ENCODE measurements at regions not wholly inside any gene's neighbourhood (a gene's known extent, or its start where the extent isn't known, plus 50 kb on each side); places are given as distances from the start of the nearest gene placed in this dataset.

DNA sequence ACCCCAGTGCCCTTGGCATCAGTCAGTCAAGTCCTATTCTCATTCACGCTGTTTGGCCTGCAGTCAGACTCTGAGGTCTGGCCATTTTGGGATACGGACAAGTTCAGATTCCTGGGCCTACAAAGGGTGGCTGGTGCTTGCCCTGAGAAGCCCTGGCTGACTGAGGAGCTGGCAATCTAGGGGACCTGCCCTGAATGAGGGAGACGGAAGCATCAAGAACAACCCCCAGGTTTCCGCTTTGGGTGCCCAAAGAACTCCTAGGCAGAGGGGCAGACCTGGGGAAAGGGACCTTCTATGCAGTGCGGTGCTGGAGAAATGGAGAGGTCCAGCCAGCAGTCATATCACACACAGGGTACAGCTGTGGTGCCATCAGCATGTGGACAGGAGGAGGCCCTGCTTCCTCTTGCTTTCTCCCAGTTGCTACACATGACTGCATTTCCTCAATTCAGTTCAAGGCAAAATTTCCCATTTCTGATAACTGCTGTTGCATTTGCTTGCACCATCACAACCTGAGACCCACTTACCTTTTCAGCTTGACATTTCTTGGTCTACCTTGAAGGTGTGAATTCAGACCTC, 70.9 kb upstream of the LGALSL start:
- DNase-seq = no peak

DNA sequence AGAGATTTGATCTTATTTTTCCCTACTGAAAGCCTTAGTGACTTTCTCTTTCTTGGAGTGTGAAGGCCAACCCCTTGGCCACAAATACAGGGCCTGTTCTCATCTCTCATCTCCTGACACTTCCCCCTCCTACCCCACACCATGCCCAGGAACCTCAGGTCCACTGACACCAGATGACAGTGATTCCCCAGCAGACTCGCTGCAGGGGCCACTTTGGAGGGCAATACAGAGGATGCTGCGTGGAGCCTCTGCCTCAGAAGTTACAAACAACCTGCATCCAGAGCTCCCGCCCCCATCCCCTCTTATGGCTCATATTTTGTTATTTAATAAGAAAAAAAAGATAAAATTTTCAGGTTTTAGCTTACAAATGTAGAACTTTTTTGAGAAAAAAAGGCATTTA, 70.1 kb upstream of the LGALSL start:
- no peak for DNase-seq

DNA sequence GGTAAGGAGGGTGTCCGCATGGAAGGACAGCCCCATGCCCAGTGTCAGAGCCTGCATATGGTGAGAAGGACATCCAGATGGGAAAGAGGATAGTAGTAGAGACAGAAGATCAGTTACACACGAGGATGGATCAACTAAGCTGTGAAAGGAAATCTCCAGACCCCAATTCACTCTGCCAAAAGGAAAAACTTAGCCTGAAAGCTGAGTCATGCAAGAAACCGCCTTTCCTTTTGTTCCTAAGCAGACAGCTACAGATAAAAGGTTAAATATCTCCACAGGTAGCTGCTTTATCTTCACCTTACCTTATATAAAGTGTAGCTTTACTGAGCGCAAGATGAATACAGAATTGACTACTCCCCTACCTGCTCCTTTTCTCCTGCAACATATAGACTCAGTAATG, 67.3 kb upstream of the LGALSL start:
- no peak for DNase-seq

DNA sequence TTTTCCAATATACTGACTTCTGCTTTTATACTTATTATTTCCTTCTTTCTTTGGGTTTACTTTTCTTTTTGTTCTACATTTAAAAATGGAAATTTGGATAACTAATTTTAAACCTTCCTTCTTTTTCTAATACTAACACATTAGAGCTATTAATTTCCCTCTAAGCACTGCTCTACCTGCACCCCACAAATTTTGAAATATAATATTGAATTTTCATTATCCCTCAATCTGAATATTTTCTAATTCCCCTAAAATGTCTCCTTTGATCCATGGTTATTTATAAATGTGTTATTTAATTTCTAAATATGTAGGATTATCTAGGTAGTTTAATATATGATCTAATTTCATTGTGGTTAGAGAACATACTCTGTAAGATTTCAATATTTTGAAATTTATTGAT, 63.4 kb upstream of the LGALSL start:
- no peak for DNase-seq

- no peak for DNase-seq
Measured at GRCh38 chr2:64391424-64391823, 62.5 kb upstream of the LGALSL start.

DNA sequence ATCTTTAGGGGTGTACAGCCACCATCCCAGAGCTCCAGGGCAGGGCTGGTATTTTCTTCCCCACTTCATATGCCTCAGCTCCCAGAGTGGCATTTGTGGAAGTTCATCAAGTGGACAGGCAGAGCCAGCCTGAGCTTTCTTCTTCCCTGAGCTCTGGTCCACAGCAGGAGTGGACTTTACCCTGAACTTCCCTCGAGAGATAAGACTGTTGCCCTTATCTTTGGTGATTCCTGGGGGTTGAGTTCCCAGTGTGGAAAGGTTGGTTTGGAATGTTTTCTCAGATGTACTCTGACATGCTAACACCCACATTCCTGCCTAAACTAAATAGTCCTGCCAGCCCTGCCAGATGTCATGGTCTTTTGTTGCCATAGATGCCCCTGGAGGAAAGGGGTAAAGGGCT, 62.0 kb upstream of the LGALSL start:
- no peak for DNase-seq

- no peak for DNase-seq
Measured at GRCh38 chr2:64392529-64392928, 61.4 kb upstream of the LGALSL start.

- no peak for DNase-seq
Measured at GRCh38 chr2:64393383-64394010, 60.5 kb upstream of the LGALSL start.

DNA sequence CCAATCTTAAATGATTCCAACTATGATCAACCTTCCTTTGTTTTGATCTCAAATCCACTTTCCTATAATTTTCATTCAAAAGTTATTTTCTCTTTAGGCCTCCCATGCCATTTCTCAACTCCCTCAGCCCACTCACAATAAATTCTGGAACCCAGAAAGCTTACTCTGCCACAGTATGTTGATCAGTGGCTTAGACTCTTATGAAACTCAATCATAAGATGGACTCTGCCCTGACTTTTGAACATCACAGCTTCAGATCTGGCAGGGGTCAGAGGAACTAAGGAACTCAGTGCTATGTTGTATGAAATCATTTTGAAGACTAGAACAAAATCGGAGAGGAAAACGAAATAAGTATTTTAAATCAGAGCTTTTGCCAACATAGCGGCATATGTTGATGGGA, 59.8 kb upstream of the LGALSL start:
- DNase-seq = no peak

GRCh38 chr2:64396001-64396400, 58.0 kb upstream of the LGALSL start:
- no peak for DNase-seq

GRCh38 chr2:64396551-64396950, 57.4 kb upstream of the LGALSL start:
- DNase-seq = no peak

DNA sequence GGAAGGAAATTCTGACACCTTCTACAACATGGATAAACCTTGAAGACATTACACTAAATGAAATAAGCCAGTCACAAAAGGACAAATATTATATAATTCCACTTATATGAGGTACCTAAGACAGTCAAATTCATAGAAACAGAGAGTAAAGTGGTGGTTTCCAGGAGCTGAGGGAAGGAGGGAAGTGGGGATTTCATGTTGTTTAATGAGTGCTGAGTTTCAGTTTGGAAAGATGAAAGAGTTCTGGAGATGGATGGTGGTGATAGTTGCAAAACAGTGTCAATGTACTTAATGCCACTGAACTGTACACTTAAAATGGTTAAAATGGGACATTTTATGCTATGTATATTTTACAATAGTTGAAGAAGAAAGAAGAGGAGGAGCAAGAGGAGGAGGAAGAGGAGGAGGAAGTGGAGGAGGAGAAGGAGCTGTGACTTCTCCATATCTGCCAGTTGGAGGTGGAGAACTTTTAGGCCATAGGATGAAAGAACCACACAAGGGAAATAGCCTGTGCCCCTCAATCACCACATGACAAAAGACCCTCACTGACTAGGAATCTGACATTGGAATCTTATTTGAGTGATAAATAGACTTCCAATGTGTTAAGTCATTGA, 55.3 kb upstream of the LGALSL start:
- DNase-seq = no peak

DNA sequence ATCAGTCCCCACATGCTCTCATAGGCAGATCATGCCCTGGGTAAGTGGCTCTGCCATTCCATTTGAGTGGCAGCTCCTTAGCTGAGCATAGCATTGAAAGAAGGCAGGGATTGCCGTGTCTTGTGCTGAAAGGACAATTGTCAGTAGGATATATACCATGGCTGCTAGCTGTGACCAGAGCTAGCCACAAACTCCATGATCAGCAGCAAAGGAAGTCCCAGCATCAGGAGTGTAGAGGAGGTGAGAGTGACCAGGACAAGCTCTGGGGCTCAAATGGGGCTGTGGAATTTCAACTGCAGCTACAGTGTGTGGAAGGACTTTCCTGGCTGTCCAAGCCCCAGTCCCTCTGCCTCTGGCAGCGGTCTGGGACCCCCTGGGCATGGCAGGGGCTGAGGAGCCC, 54.4 kb upstream of the LGALSL start:
- DNase-seq = no peak

GRCh38 chr2:64400105-64400728, 53.7 kb upstream of the LGALSL start:
- DNase-seq = no peak

DNA sequence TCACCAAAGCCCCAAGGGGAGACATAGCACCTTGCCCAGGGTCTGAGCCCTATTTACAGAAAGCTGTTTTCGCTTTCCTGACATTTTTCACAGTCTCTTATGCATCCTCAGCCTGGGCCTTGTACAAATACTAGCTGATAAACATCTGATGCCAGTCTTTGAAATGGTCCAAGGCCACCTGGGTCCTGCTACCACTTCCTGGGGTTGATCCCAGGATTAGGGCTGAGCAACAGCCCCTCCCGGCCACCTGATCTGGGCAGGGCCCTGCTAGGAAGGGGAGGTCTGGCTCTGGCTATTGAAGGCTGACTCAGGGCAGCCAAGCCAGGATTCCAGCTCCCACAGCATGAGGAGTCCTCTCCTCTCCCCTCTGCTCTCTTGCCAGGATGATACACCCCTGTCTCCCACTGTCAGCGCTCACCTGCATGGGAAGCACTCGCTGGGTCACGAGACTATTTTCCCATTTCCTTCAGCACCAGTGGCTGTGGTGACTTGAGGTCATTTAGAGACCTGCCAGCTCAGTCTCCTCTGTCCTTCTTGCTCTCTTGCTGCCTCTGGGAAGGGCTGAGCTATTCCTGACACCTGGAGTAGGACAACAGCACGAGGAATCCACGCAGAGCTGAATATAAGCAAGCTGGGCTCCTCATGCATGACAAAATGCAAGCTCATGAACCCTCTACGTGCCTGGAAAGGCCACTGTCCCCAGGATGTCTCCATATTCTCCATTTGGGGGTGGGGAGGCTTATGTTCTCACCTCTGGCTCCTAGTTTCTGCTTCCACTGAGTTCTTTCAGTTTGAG, 53.0 kb upstream of the LGALSL start:
- DNase-seq = no peak

- no peak for DNase-seq
Measured at GRCh38 chr2:64401529-64401880, 52.5 kb upstream of the LGALSL start.

DNA sequence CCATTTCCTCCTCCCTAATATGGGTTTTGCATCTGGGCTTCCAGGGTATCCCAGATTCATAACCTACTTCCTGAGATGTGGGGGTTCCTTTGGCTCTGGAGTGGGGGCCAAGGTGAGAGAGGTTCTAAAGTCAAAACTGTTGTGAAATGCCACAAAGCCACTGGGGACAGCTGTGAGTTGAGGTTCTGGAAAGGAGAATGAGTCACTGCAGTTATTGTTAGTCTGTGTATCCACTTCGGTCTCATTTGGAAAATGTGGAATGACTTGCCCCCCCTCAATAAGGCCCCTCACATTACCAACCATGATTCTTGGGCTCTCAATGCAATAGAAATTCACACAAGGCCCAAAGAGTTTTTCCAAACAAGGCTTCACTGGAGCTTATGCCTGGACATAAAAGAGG, 51.1 kb upstream of the LGALSL start:
- no peak for DNase-seq

DNA sequence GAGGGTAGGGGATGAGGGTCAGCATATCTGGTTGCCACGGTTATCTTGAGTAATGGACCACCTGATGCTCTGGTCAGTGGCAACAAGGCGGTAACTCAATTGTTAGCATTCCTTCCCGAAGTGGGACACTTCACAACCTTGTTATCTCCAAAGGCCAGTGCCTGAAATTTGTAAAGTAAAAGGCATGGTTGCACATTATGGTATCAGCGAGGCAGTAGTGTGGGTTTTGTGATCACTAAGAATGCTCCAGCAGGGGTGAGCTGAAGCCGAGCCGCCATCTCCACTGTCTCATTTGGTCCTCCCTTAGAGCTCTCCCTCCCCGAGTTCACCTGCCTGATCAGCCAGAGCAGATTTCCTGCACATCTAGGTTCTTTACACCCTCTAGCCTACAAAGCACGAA, 50.5 kb upstream of the LGALSL start:
- no peak for DNase-seq

DNA sequence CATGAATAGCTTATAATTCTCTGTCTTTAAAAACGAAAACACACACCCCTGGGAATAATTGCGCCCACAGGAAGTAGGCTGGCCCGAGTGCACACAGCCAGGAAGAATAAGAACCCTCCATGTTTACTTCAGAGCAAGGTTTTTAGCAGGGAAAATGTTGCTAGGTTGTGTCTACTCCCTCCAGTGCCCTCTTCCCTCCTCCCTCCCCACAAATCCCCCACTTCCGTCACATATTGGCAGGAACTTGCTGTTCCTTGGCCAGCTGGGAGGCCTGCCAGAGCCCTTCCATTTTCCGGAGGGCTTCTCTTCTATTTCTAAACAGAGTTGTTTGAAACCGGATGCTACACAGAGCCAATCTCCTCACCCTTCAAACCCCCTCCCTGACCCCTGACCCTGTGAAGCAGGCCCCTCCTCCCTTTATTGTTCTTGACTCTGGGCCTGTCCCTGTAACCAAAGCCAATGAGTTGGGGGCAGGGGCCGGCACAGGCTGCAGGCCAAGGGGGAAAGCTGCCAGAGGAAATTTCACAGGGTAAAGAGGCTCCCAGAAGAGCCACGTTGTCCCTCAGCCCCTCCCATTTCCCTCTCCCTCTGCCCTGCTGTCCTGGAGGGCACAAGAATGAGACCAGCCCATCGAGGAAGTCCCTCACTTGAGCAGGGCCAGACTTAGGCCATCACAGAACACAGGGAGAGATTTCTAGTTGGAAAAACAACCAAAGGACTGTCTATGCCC, 49.8 kb upstream of the LGALSL start:
- no peak for DNase-seq
